ENCODE measurements at regions not wholly inside any gene's neighbourhood (a gene's known extent, or its start where the extent isn't known, plus 50 kb on each side); places are given as distances from the start of the nearest gene placed in this dataset.

- ATAC-seq (no peak), DNase-seq (no peak)
- Histone ChIP-seq H3K27me3 (no peaks in the 10 kb centered on the region), H3K4me1 (no peaks in the 10 kb centered on the region), H3K27ac (no peak overlapping the region), H3K9me3 (no peaks in the 10 kb centered on the region), H3K36me3 (no peaks in the 10 kb centered on the region), H3K4me3 (no peak overlapping the region)
- TF ChIP-seq CTCF (IDR thresholded peaks at IDR 0.05) = no peak
- intact Hi-C loops (cut with DNase I) = no loop called here
- WGBS, 2 donors = 85 to 93% methylated on average over 12 of the region's 12 CpGs
Observed at GRCh38 chrX:21295246-21295820, 78.9 kb upstream of the CNKSR2 start.

GRCh38 chrX:21305799-21306336, 68.3 kb upstream of the CNKSR2 start:
- no peaks in the 10 kb centered on the region for H3K4me1 ChIP-seq
- no peak overlapping the region for H3K4me3 ChIP-seq
- H3K27me3 ChIP-seq = no peaks in the 10 kb centered on the region
- no peak overlapping the region for H3K27ac ChIP-seq
- WGBS, 2 donors = 68 to 80% methylated on average over 2 of the region's 2 CpGs
- no peak for DNase-seq
- no peaks in the 10 kb centered on the region for H3K9me3 ChIP-seq
- no peak for ATAC-seq
- no peaks in the 10 kb centered on the region for H3K36me3 ChIP-seq
- intact Hi-C loops (cut with DNase I) = no loop called here
- no peak for TF ChIP-seq CTCF (IDR thresholded peaks at IDR 0.05)

GRCh38 chrX:21319323-21319722, 54.9 kb upstream of the CNKSR2 start:
- no peaks in the 10 kb centered on the region for H3K27me3 ChIP-seq
- H3K27ac ChIP-seq = no peak overlapping the region
- no peaks in the 10 kb centered on the region for H3K4me1 ChIP-seq
- 80 to 91% methylated on average over 3 of the region's 3 CpGs for WGBS, 2 donors
- no peak overlapping the region for H3K4me3 ChIP-seq
- TF ChIP-seq CTCF (IDR thresholded peaks at IDR 0.05) = no peak
- ATAC-seq = no peak
- peaks cover 0 to 15% (median 0%) of the 10 kb centered on the region in 11 donors for H3K9me3 ChIP-seq
- H3K36me3 ChIP-seq = no peaks in the 10 kb centered on the region
- intact Hi-C loops (cut with DNase I) = no loop called here
- no peak for DNase-seq
